ENCODE measurements at regions not wholly inside any gene's neighbourhood (a gene's known extent, or its start where the extent isn't known, plus 50 kb on each side); places are given as distances from the start of the nearest gene placed in this dataset.
"Not testable (repeated sequence)": the region's sequence is repeated elsewhere in the genome, so short reads cannot be mapped to it uniquely, and the experiment has no call there.

- Mint-ChIP-seq H3K4me1 (ENCODE audit: low read depth) (peaks cover 10% of the 10 kb centered on the region), H3K27ac (no peak overlapping the region), H3K9me3 (peaks cover 3% of the 10 kb centered on the region), H3K36me3 (ENCODE audit: low read depth) (no peaks in the 10 kb centered on the region), H3K4me3 (no peak overlapping the region), H3K27me3 (peaks cover 21% of the 10 kb centered on the region)
- intact Hi-C loops (cut with micrococcal nuclease), result no loop called here
- ChIA-PET POLR2A (no interaction called here), CTCF (no interaction called here)
- TF ChIP-seq CTCF (IDR thresholded peaks at IDR 0.05), result no peak
- no peak for ATAC-seq
- no peak for DNase-seq
Measured at GRCh38 chr3:70620367-70620766, 307.9 kb upstream of the MDFIC2 start.

- ChIA-PET CTCF (no interaction called here), POLR2A (no interaction called here)
- no peak overlapping the region for H3K27ac Mint-ChIP-seq
Measured at GRCh38 chr3:70618151-70618550, 305.7 kb upstream of the MDFIC2 start.

GRCh38 chr3:70617349-70617748 is 304.9 kb upstream of the MDFIC2 start:
- POLR2A ChIA-PET; intact Hi-C loops (cut with micrococcal nuclease); H3K27ac Mint-ChIP-seq; CTCF ChIA-PET; DNase-seq; ATAC-seq; H3K4me3 Mint-ChIP-seq; H3K36me3 Mint-ChIP-seq (ENCODE audit: low read depth); H3K9me3 Mint-ChIP-seq: not testable (repeated sequence)
- peaks cover 22% of the 10 kb centered on the region for H3K27me3 Mint-ChIP-seq
- peaks cover 10% of the 10 kb centered on the region for H3K4me1 Mint-ChIP-seq (ENCODE audit: low read depth)

More at GRCh38 chr3:70618151-70618550, 305.7 kb upstream of the MDFIC2 start:
- Mint-ChIP-seq H3K4me1 (ENCODE audit: low read depth) (peaks cover 10% of the 10 kb centered on the region), H3K4me3 (no peak overlapping the region), H3K9me3 (peaks cover 3% of the 10 kb centered on the region), H3K27me3 (peaks cover 22% of the 10 kb centered on the region), H3K36me3 (ENCODE audit: low read depth) (no peaks in the 10 kb centered on the region)
- ATAC-seq (no peak), DNase-seq (no peak)
- no peak for TF ChIP-seq CTCF (IDR thresholded peaks at IDR 0.05)
- intact Hi-C loops (cut with micrococcal nuclease), result no loop called here

- intact Hi-C loops (cut with micrococcal nuclease), result no loop called here
- H3K9me3 Mint-ChIP-seq, result no peaks in the 10 kb centered on the region
- CTCF ChIA-PET, result no interaction called here
- POLR2A ChIA-PET, result no interaction called here
- no peak overlapping the region for H3K27ac Mint-ChIP-seq
- TF ChIP-seq CTCF (IDR thresholded peaks at IDR 0.05), result no peak
- H3K27me3 Mint-ChIP-seq, result peaks cover 14% of the 10 kb centered on the region
- H3K4me1 Mint-ChIP-seq (ENCODE audit: low read depth), result no peaks in the 10 kb centered on the region
- no peaks in the 10 kb centered on the region for H3K36me3 Mint-ChIP-seq (ENCODE audit: low read depth)
- ATAC-seq (no peak), DNase-seq (no peak)
- no peak overlapping the region for H3K4me3 Mint-ChIP-seq
Measured at GRCh38 chr3:70615286-70615685, 302.8 kb upstream of the MDFIC2 start.

- POLR2A ChIA-PET, result no interaction called here
- Mint-ChIP-seq H3K4me3 (no peak overlapping the region), H3K9me3 (no peaks in the 10 kb centered on the region), H3K27ac (no peak overlapping the region), H3K27me3 (peaks cover 7% of the 10 kb centered on the region), H3K36me3 (ENCODE audit: low read depth) (no peaks in the 10 kb centered on the region), H3K4me1 (ENCODE audit: low read depth) (no peaks in the 10 kb centered on the region)
- CTCF ChIA-PET, result no interaction called here
- DNase-seq (no peak), ATAC-seq (no peak)
- intact Hi-C loops (cut with micrococcal nuclease), result no loop called here
- no peak for TF ChIP-seq CTCF (IDR thresholded peaks at IDR 0.05)
Measured at GRCh38 chr3:70614111-70614510, 301.7 kb upstream of the MDFIC2 start.

- H3K4me3 Mint-ChIP-seq, result no peak overlapping the region
- DNase-seq, result no peak
- ChIA-PET POLR2A (interaction anchor here (1.4 kb wide), 1 partner anchor 10 kb away, joined by 3 read pairs; no protein-coding TSS in a partner anchor), CTCF (interaction anchor here (1.6 kb wide), 1 partner anchor 62 kb away, joined by 4 read pairs; no protein-coding TSS in a partner anchor)
- no peaks in the 10 kb centered on the region for H3K4me1 Mint-ChIP-seq (ENCODE audit: low read depth)
- H3K36me3 Mint-ChIP-seq (ENCODE audit: low read depth), result no peaks in the 10 kb centered on the region
- intact Hi-C loops (cut with micrococcal nuclease), result no loop called here
- H3K27me3 Mint-ChIP-seq, result peaks cover 3% of the 10 kb centered on the region
- no peak for TF ChIP-seq CTCF (IDR thresholded peaks at IDR 0.05)
- no peaks in the 10 kb centered on the region for H3K9me3 Mint-ChIP-seq
- ATAC-seq, result no peak
- no peak overlapping the region for H3K27ac Mint-ChIP-seq
Measured at GRCh38 chr3:70612920-70613319, 300.5 kb upstream of the MDFIC2 start.

GRCh38 chr3:70611667-70612277 is 299.3 kb upstream of the MDFIC2 start:
- H3K27me3 Mint-ChIP-seq; DNase-seq; H3K27ac Mint-ChIP-seq; H3K9me3 Mint-ChIP-seq; H3K4me1 Mint-ChIP-seq (ENCODE audit: low read depth); intact Hi-C loops (cut with micrococcal nuclease); H3K36me3 Mint-ChIP-seq (ENCODE audit: low read depth); H3K4me3 Mint-ChIP-seq; ATAC-seq: not testable (repeated sequence)
- POLR2A ChIA-PET, result interaction anchor here (1.4 kb wide), 1 partner anchor 9 kb away, joined by 3 read pairs; no protein-coding TSS in a partner anchor
- CTCF ChIA-PET, result interaction anchor here (1.6 kb wide), 1 partner anchor 61 kb away, joined by 4 read pairs; no protein-coding TSS in a partner anchor

Data from activated CD8-positive, alpha-beta T cell treated with anti-CD3 and anti-CD28 coated beads for 36 hours (primary cell).